Lung (tissue), 11 donors: ENCODE measurements at regions not wholly inside any gene's neighbourhood (a gene's known extent, or its start where the extent isn't known, plus 50 kb on each side); places are given as distances from the start of the nearest gene placed in this dataset.

ENCODE experiments used
- ATAC-seq: fragments of 200-7000 bp; cut with Tn5 transposase; one replicate; pipeline ENCODE4 v1.9.1; 2020; ENCODE audit warnings: moderate number of reproducible peaks; ENCODE audit not compliant: insufficient read depth, low FRiP score
- DNase-seq, 3 donors: peaks; one replicate each; pipeline ENCODE4 v3.0.0-alpha.2; 2013 to 2017
- H3K27ac ChIP-seq, 2 donors: one replicate each; pipeline ENCODE4 v1.5.1; 2013; ENCODE audit warnings: mild to moderate bottlenecking in 2 of 2, moderate library complexity in 2 of 2, control low read depth in 1 of 2, inconsistent platforms in 1 of 2, low read depth in 1 of 2, low read length in 1 of 2
- H3K27me3 ChIP-seq, 3 donors: one replicate each; pipeline ENCODE4 v1.5.1; 2013; ENCODE audit warnings: low read length in 2 of 3; ENCODE audit not compliant: control insufficient read depth in 3 of 3, insufficient read depth in 3 of 3
- H3K36me3 ChIP-seq, 4 donors: one replicate each; pipeline ENCODE4 v1.5.1; 2013; ENCODE audit warnings: low read length in 4 of 4, mild to moderate bottlenecking in 1 of 4, moderate library complexity in 1 of 4; ENCODE audit not compliant: control insufficient read depth in 4 of 4, insufficient read depth in 4 of 4
- H3K4me1 ChIP-seq, 5 donors: one replicate each; pipeline ENCODE4 v1.5.1; 2013; ENCODE audit warnings: low read length in 5 of 5, mild to moderate bottlenecking in 2 of 5, moderate library complexity in 1 of 5; ENCODE audit not compliant: control insufficient read depth in 5 of 5, insufficient read depth in 5 of 5
- H3K4me3 ChIP-seq: one replicate; pipeline ENCODE4 v1.5.1; 2013; ENCODE audit warnings: mild to moderate bottlenecking, control low read depth, moderate library complexity
- H3K9ac ChIP-seq, 2 donors: one replicate each; pipeline ENCODE4 v1.5.1; 2013; ENCODE audit warnings: low read length in 2 of 2, control low read depth in 1 of 2; ENCODE audit not compliant: insufficient read depth in 1 of 2
- H3K9me3 ChIP-seq, 4 donors: one replicate each; pipeline ENCODE4 v1.5.1; 2013; ENCODE audit warnings: low read length in 3 of 4, mild to moderate bottlenecking in 1 of 4, moderate library complexity in 1 of 4; ENCODE audit not compliant: control insufficient read depth in 4 of 4, insufficient read depth in 3 of 4
- WGBS, 2 donors: extraction: QIAGEN DNeasy Blood & Tissue Kit; methylation state at CpG; one replicate each; pipeline ENCODE4 v1.1.7; 2013; 5-methylcytosine and 5-hydroxymethylcytosine counted together
- TF ChIP-seq, protein P1 (sequence below): IDR thresholded peaks from 2 replicates; pipeline ENCODE4 v1.5.1; 2012; ENCODE audit warnings: mild to moderate bottlenecking; ENCODE audit errors: control extremely low read depth, extremely low read depth
- donor health status: control.
- donor health status: control.
- donor health status: Bipolar disorder and iron deficiency.
- donor health status: healthy.
- donor health status: DM: yes; HTN: yes; CAD: no.

- Histone ChIP-seq H3K4me3 (no peak overlapping the region), H3K27ac (no peak overlapping the region), H3K9me3 (peaks cover 0 to 2% (median 0%) of the 10 kb centered on the region in 4 donors), H3K4me1 (peaks cover 0 to 24% (median 7%) of the 10 kb centered on the region in 5 donors), H3K27me3 (no peaks in the 10 kb centered on the region), H3K36me3 (peaks cover 0 to 10% (median 7%) of the 10 kb centered on the region in 4 donors), H3K9ac (no peak overlapping the region)
- TF ChIP-seq, protein P1, sequence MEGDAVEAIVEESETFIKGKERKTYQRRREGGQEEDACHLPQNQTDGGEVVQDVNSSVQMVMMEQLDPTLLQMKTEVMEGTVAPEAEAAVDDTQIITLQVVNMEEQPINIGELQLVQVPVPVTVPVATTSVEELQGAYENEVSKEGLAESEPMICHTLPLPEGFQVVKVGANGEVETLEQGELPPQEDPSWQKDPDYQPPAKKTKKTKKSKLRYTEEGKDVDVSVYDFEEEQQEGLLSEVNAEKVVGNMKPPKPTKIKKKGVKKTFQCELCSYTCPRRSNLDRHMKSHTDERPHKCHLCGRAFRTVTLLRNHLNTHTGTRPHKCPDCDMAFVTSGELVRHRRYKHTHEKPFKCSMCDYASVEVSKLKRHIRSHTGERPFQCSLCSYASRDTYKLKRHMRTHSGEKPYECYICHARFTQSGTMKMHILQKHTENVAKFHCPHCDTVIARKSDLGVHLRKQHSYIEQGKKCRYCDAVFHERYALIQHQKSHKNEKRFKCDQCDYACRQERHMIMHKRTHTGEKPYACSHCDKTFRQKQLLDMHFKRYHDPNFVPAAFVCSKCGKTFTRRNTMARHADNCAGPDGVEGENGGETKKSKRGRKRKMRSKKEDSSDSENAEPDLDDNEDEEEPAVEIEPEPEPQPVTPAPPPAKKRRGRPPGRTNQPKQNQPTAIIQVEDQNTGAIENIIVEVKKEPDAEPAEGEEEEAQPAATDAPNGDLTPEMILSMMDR, result no peak
- 96 to 97% methylated on average over 29 of the region's 29 CpGs for WGBS, 2 donors
- ATAC-seq (no peak), DNase-seq (no peak)
Observed at GRCh38 chr17:83004791-83005380, 74.5 kb upstream of the METRNL start.

DNA sequence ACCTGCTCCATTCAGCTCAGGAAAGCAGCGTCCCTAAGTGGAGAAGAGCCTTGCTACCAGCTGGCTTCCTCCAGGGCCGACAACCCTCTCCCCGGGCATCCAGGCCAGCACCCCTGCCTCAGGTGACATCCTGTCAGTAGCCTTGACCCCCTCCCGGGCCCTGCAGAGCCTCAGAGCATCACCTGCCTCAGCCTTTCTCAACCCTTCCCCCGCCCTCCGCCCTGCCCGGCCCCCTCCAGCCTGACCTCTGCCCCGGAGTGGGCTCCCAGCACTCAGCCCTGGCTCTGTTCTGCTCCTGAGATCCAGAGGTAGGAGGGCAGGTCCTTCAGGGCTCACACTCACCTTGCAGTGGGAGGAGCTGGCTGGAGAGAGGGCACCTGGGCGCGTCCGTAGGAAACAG is 73.8 kb upstream of the METRNL start:
- ATAC-seq, result no peak
- Histone ChIP-seq H3K36me3 (peaks cover 0 to 9% (median 7%) of the 10 kb centered on the region in 4 donors), H3K27ac (no peak overlapping the region), H3K9ac (no peak overlapping the region), H3K4me3 (no peak overlapping the region), H3K4me1 (peaks cover 0 to 31% (median 8%) of the 10 kb centered on the region in 5 donors), H3K27me3 (no peaks in the 10 kb centered on the region), H3K9me3 (peaks cover 0 to 1% (median 0%) of the 10 kb centered on the region in 4 donors)
- 96 to 97% methylated on average over 11 of the region's 11 CpGs for WGBS, 2 donors
- TF ChIP-seq, protein P1, result no peak
- DNase-seq, result no peak

- Histone ChIP-seq H3K4me3 (no peak overlapping the region), H3K27me3 (no peaks in the 10 kb centered on the region), H3K9me3 (no peaks in the 10 kb centered on the region), H3K36me3 (peaks cover 0 to 7% (median 6%) of the 10 kb centered on the region in 4 donors), H3K27ac (no peak overlapping the region), H3K9ac (no peak overlapping the region), H3K4me1 (peaks cover 0 to 42% (median 16%) of the 10 kb centered on the region in 5 donors)
- WGBS, 2 donors, result 91 to 94% methylated on average over 38 of the region's 38 CpGs
- ATAC-seq, result no peak
- DNase-seq, result peak in 2 of 3 donors; percentile 10 to 43
- TF ChIP-seq, protein P1, result no peak
Observed at GRCh38 chr17:83006515-83007455, 72.6 kb upstream of the METRNL start.
